OCI-LY1 (cell line): ENCODE measurements at regions not wholly inside any gene's neighbourhood (a gene's known extent, or its start where the extent isn't known, plus 50 kb on each side); places are given as distances from the start of the nearest gene placed in this dataset.

ENCODE experiments used
- H2AFZ ChIP-seq: fragments of 200-600 bp; sonication (generic), shearing (Covaris generic); 2 replicates; pipeline ENCODE4 v1.6.0; 2014; ENCODE audit warnings: antibody characterized with exemption, mild to moderate bottlenecking, low read length
- H3F3A ChIP-seq: fragments of 200-600 bp; sonication (generic), shearing (Covaris generic); 2 replicates; pipeline ENCODE4 v1.6.0; 2014; ENCODE audit warnings: mild to moderate bottlenecking, antibody characterized with exemption, low read length, moderate library complexity; ENCODE audit not compliant: insufficient read depth
- H3K27ac ChIP-seq: fragments of 200-600 bp; sonication (generic); 2 replicates; pipeline ENCODE4 v1.5.1; 2014; ENCODE audit warnings: low read length, mixed run types, mild to moderate bottlenecking, low read depth; ENCODE audit not compliant: poor library complexity, severe bottlenecking
- H3K27me3 ChIP-seq: fragments of 200-600 bp; sonication (generic); 2 replicates; pipeline ENCODE4 v1.6.0; 2014; ENCODE audit warnings: antibody characterized with exemption, mild to moderate bottlenecking, low read length, moderate library complexity; ENCODE audit not compliant: insufficient read depth
- H3K36me3 ChIP-seq: fragments of 200-600 bp; sonication (generic); 2 replicates; pipeline ENCODE4 v1.6.1; 2014; ENCODE audit warnings: mild to moderate bottlenecking, antibody characterized with exemption, low read length, moderate library complexity, mixed read lengths; ENCODE audit not compliant: insufficient read depth
- H3K4me1 ChIP-seq: fragments of 200-600 bp; sonication (generic); 2 replicates; pipeline ENCODE4 v1.5.1; 2014; ENCODE audit warnings: mild to moderate bottlenecking, low read length, moderate library complexity; ENCODE audit not compliant: insufficient read depth, severe bottlenecking
- H3K4me2 ChIP-seq: fragments of 200-600 bp; sonication (generic), shearing (Covaris generic); 2 replicates; pipeline ENCODE4 v1.6.1; 2014; ENCODE audit warnings: low read length
- H3K4me3 ChIP-seq: fragments of 200-600 bp; sonication (generic); 2 replicates; pipeline ENCODE4 v1.5.1; 2014; ENCODE audit warnings: low read length, low read depth, mild to moderate bottlenecking, mixed read lengths; ENCODE audit not compliant: poor library complexity, severe bottlenecking
- H3K79me2 ChIP-seq: fragments of 200-600 bp; shearing (Covaris generic); 2 replicates; pipeline ENCODE4 v1.6.1; 2016; ENCODE audit warnings: mixed run types, low read length, mixed read lengths; ENCODE audit not compliant: insufficient read depth
- H3K9ac ChIP-seq: fragments of 200-600 bp; sonication (generic), shearing (Covaris generic); 2 replicates; pipeline ENCODE4 v1.6.1; 2014; ENCODE audit warnings: mild to moderate bottlenecking, low read length, mixed read lengths
- H3K9me2 ChIP-seq: fragments of 200-600 bp; sonication (generic), shearing (Covaris generic); 2 replicates; pipeline ENCODE4 v1.6.1; 2014; ENCODE audit warnings: low read depth, mild to moderate bottlenecking, low read length, mixed read lengths
- H3K9me3 ChIP-seq: fragments of 200-600 bp; shearing (Covaris generic); 2 replicates; pipeline ENCODE4 v1.6.1; 2014; ENCODE audit warnings: low read length, mixed read lengths
- H4K20me1 ChIP-seq: fragments of 200-600 bp; sonication (generic), shearing (Covaris generic); 2 replicates; pipeline ENCODE4 v1.6.0; 2016; ENCODE audit warnings: mild to moderate bottlenecking, low read length; ENCODE audit not compliant: insufficient read depth
- EZH2 ChIP-seq: fragments of 200-600 bp; sonication (generic), shearing (Covaris generic); IDR thresholded peaks from 2 replicates; pipeline ENCODE4 v1.8.0; 2017; ENCODE audit warnings: borderline replicate concordance, mixed run types, mild to moderate bottlenecking, antibody characterized with exemption, low read length, moderate library complexity, mixed read lengths
- TF ChIP-seq, protein P1 (sequence below): fragments of 200-600 bp; sonication (generic), shearing (Covaris generic); IDR thresholded peaks from 2 replicates; pipeline ENCODE4 v1.5.1; 2017; ENCODE audit warnings: mild to moderate bottlenecking, antibody characterized with exemption, low read length, moderate library complexity, mixed read lengths

DNA sequence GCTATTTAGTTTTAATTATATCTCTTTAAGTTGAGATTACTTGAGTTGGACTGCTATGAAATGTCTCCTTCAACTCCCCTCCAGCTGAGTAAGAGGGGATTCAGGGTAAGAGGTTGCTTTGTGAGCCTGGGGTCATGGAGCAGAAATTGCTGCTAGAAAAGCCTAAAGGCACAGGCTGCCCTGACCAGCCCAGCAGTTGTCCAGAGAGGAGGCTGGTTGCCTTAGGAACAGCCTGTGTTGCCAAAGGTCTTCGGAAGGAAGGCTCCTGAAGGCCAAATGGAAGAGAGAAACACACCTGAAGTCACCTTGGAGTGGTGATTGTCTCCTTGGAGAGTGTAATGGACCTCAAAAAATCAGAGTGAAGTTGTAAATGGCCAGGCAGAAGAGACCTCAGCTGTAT is 235.5 kb upstream of the PDE3A start:
- H3K79me2 ChIP-seq, result no peaks in the 10 kb centered on the region
- H3K9me2 ChIP-seq, result no peaks in the 10 kb centered on the region
- no peaks in the 10 kb centered on the region for H4K20me1 ChIP-seq
- H3K4me2 ChIP-seq, result no peak overlapping the region
- no peaks in the 10 kb centered on the region for H3K4me1 ChIP-seq
- no peaks in the 10 kb centered on the region for H3K36me3 ChIP-seq
- H3K4me3 ChIP-seq, result no peak overlapping the region
- H3K27me3 ChIP-seq, result no peaks in the 10 kb centered on the region
- TF ChIP-seq, protein P1, sequence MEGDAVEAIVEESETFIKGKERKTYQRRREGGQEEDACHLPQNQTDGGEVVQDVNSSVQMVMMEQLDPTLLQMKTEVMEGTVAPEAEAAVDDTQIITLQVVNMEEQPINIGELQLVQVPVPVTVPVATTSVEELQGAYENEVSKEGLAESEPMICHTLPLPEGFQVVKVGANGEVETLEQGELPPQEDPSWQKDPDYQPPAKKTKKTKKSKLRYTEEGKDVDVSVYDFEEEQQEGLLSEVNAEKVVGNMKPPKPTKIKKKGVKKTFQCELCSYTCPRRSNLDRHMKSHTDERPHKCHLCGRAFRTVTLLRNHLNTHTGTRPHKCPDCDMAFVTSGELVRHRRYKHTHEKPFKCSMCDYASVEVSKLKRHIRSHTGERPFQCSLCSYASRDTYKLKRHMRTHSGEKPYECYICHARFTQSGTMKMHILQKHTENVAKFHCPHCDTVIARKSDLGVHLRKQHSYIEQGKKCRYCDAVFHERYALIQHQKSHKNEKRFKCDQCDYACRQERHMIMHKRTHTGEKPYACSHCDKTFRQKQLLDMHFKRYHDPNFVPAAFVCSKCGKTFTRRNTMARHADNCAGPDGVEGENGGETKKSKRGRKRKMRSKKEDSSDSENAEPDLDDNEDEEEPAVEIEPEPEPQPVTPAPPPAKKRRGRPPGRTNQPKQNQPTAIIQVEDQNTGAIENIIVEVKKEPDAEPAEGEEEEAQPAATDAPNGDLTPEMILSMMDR, result no peak
- TF ChIP-seq EZH2, result no peak
- H3K27ac ChIP-seq, result no peak overlapping the region
- no peak overlapping the region for H2AFZ ChIP-seq
- no peak overlapping the region for H3K9ac ChIP-seq
- H3K9me3 ChIP-seq, result no peaks in the 10 kb centered on the region
- H3F3A ChIP-seq, result no peaks in the 10 kb centered on the region

DNA sequence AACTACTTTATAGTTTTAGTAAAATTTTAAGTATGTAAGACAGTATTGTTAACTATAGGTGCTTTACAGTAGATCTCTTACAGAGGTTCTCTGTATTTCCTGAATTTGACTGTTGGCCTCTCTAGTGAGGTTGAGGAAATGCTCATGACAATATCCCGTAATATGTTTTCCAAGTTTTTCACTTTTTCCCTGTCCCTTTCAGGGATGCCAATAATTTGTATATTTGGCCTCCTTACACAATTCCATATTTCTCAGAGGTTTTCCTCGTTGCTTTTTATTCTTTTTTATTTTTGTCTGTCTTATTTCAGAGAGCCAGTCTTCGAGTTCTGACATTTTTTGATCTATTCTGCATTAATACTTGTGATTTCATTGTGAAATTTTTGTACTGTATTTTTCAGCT is 233.7 kb upstream of the PDE3A start:
- H3K36me3 ChIP-seq, result no peaks in the 10 kb centered on the region
- H3K27me3 ChIP-seq, result no peaks in the 10 kb centered on the region
- no peaks in the 10 kb centered on the region for H3K4me1 ChIP-seq
- TF ChIP-seq, protein P1, result no peak
- no peak overlapping the region for H3K9ac ChIP-seq
- no peaks in the 10 kb centered on the region for H3K9me3 ChIP-seq
- no peaks in the 10 kb centered on the region for H3F3A ChIP-seq
- H3K9me2 ChIP-seq, result no peaks in the 10 kb centered on the region
- no peak overlapping the region for H3K4me2 ChIP-seq
- H4K20me1 ChIP-seq, result no peaks in the 10 kb centered on the region
- no peak overlapping the region for H2AFZ ChIP-seq
- H3K79me2 ChIP-seq, result no peaks in the 10 kb centered on the region
- H3K4me3 ChIP-seq, result no peak overlapping the region
- H3K27ac ChIP-seq, result no peak overlapping the region

DNA sequence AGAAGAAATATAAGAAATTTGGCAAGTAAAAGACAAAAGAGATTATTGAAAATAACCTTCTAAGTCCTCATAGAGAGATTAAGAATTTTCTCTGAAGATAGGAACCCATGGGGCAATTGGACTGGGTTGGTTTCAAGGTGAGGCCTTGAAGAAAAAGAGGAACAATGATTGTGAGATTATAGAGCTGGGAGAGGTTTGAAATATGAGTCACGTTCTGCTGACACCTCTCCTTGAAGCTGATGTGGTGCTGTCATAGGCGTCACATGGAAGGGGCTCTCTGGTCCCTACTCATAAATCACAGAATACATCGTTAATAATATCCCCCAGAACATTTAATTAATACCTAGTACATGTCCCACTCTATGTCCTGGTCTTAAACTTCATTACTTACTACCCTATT is 227.6 kb upstream of the PDE3A start:
- no peak overlapping the region for H2AFZ ChIP-seq

More for the DNA sequence above, 227.6 kb upstream of the PDE3A start:
- Histone ChIP-seq H4K20me1 (no peaks in the 10 kb centered on the region), H3F3A (no peaks in the 10 kb centered on the region), H3K9me2 (no peaks in the 10 kb centered on the region), H3K9me3 (no peaks in the 10 kb centered on the region), H3K27ac (no peak overlapping the region), H3K36me3 (no peaks in the 10 kb centered on the region), H3K27me3 (no peaks in the 10 kb centered on the region), H3K4me3 (no peak overlapping the region), H3K79me2 (no peaks in the 10 kb centered on the region), H3K4me2 (no peak overlapping the region), H3K4me1 (peaks cover 7% of the 10 kb centered on the region), H3K9ac (no peak overlapping the region)
- TF ChIP-seq, protein P1, result no peak
- no peak for TF ChIP-seq EZH2
